ENCODE measurements at regions not wholly inside any gene's neighbourhood (a gene's known extent, or its start where the extent isn't known, plus 50 kb on each side); places are given as distances from the start of the nearest gene placed in this dataset.
A peak's percentile ranks its signal among the peaks of the same experiment; 100 is the strongest.

GRCh38 chr4:157999723-158000122 is 173.1 kb downstream of the GASK1B start:
- Histone ChIP-seq H2BK12ac (ENCODE audit: low read length) (no peak overlapping the region), H2AFZ (ENCODE audit: insufficient read depth, low read length, poor library complexity) (no peak overlapping the region), H3K9me3 (ENCODE audit: insufficient read depth, low read depth, low read length) (no peaks in the 10 kb centered on the region), H3K14ac (ENCODE audit: low read length) (no peak overlapping the region), H2BK5ac (ENCODE audit: low read depth, low read length, poor library complexity) (no peak overlapping the region), H3K79me2 (ENCODE audit: control insufficient read depth, insufficient read depth, low read length, poor library complexity) (no peaks in the 10 kb centered on the region), H3K79me1 (ENCODE audit: low read length) (peaks cover 7% of the 10 kb centered on the region), H4K12ac (ENCODE audit: low read depth, low read length) (no peak overlapping the region), H3K27ac (ENCODE audit: low read depth, low read length) (no peak overlapping the region), H3K18ac (ENCODE audit: low read length) (no peak overlapping the region), H3K36me3 (ENCODE audit: control insufficient read depth in 1 of 2, insufficient read depth in 2 of 2, low read length in 2 of 2) (no peaks in the 10 kb centered on the region), H3K23ac (ENCODE audit: low read length) (no peak overlapping the region), H3K4me3 (ENCODE audit: low read depth, low read length) (no peak overlapping the region), H2AK5ac (ENCODE audit: low read length) (no peak overlapping the region), H4K8ac (ENCODE audit: low read depth, low read length) (no peak overlapping the region), H3K4me2 (ENCODE audit: low read length) (no peak overlapping the region), H3K4me1 (ENCODE audit: control insufficient read depth in 1 of 2, insufficient read depth in 2 of 2, low read length in 2 of 2) (peaks cover 0 to 4% of the 10 kb centered on the region in 2 experiments), H4K91ac (ENCODE audit: low read depth, low read length) (no peak overlapping the region), H3K27me3 (ENCODE audit: insufficient read depth, low read length) (no peaks in the 10 kb centered on the region), H3K9ac (ENCODE audit: low read length) (no peak overlapping the region), H2BK120ac (ENCODE audit: insufficient read depth, low read length, poor library complexity) (no peak overlapping the region), H3K4ac (ENCODE audit: low read depth, low read length) (no peak overlapping the region)
- no peak for DNase-seq
- no CpG with 5 or more reads among the region's 1 CpG for WGBS (ENCODE audit: extremely low coverage, insufficient coverage, insufficient read length)

- peaks cover 2 to 3% of the 10 kb centered on the region in 2 experiments for H3K4me1 ChIP-seq (ENCODE audit: control insufficient read depth in 1 of 2, insufficient read depth in 2 of 2, low read length in 2 of 2)
- no peak overlapping the region for H2BK120ac ChIP-seq (ENCODE audit: insufficient read depth, low read length, poor library complexity)
- H4K91ac ChIP-seq (ENCODE audit: low read depth, low read length), result no peak overlapping the region
- H4K8ac ChIP-seq (ENCODE audit: low read depth, low read length), result no peak overlapping the region
- H3K4me2 ChIP-seq (ENCODE audit: low read length), result no peak overlapping the region
- no CpG with 5 or more reads among the region's 1 CpG for WGBS (ENCODE audit: extremely low coverage, insufficient coverage, insufficient read length)
- H3K27ac ChIP-seq (ENCODE audit: low read depth, low read length), result no peak overlapping the region
- no peaks in the 10 kb centered on the region for H3K27me3 ChIP-seq (ENCODE audit: insufficient read depth, low read length)
- no peak overlapping the region for H3K18ac ChIP-seq (ENCODE audit: low read length)
- no peaks in the 10 kb centered on the region for H3K79me2 ChIP-seq (ENCODE audit: control insufficient read depth, insufficient read depth, low read length, poor library complexity)
- no peak overlapping the region for H2AFZ ChIP-seq (ENCODE audit: insufficient read depth, low read length, poor library complexity)
- no peaks in the 10 kb centered on the region for H3K9me3 ChIP-seq (ENCODE audit: insufficient read depth, low read depth, low read length)
- no peak overlapping the region for H2BK12ac ChIP-seq (ENCODE audit: low read length)
- peaks cover 11% of the 10 kb centered on the region for H3K79me1 ChIP-seq (ENCODE audit: low read length)
- H3K4ac ChIP-seq (ENCODE audit: low read depth, low read length), result no peak overlapping the region
- H3K9ac ChIP-seq (ENCODE audit: low read length), result no peak overlapping the region
- no peak overlapping the region for H3K14ac ChIP-seq (ENCODE audit: low read length)
- no peak overlapping the region for H2AK5ac ChIP-seq (ENCODE audit: low read length)
- no peak overlapping the region for H3K23ac ChIP-seq (ENCODE audit: low read length)
- H2BK5ac ChIP-seq (ENCODE audit: low read depth, low read length, poor library complexity), result no peak overlapping the region
- no peak for DNase-seq
- H3K36me3 ChIP-seq (ENCODE audit: control insufficient read depth in 1 of 2, insufficient read depth in 2 of 2, low read length in 2 of 2), result no peaks in the 10 kb centered on the region
- H4K12ac ChIP-seq (ENCODE audit: low read depth, low read length), result no peak overlapping the region
- no peak overlapping the region for H3K4me3 ChIP-seq (ENCODE audit: low read depth, low read length)
Measured at GRCh38 chr4:157997296-157997695, 175.5 kb downstream of the GASK1B start.

- no peaks in the 10 kb centered on the region for H3K79me2 ChIP-seq (ENCODE audit: control insufficient read depth, insufficient read depth, low read length, poor library complexity)
- H2BK120ac ChIP-seq (ENCODE audit: insufficient read depth, low read length, poor library complexity), result peak overlapping the region; percentile 41
- H3K27ac ChIP-seq (ENCODE audit: low read depth, low read length), result no peak overlapping the region
- no peaks in the 10 kb centered on the region for H3K36me3 ChIP-seq (ENCODE audit: control insufficient read depth in 1 of 2, insufficient read depth in 2 of 2, low read length in 2 of 2)
- peaks cover 11% of the 10 kb centered on the region for H3K79me1 ChIP-seq (ENCODE audit: low read length)
- H2AFZ ChIP-seq (ENCODE audit: insufficient read depth, low read length, poor library complexity), result no peak overlapping the region
- H3K4ac ChIP-seq (ENCODE audit: low read depth, low read length), result no peak overlapping the region
- peak overlapping the region; percentile 46 for H2AK5ac ChIP-seq (ENCODE audit: low read length)
- H3K4me1 ChIP-seq (ENCODE audit: control insufficient read depth in 1 of 2, insufficient read depth in 2 of 2, low read length in 2 of 2), result peaks cover 2% of the 10 kb centered on the region in 2 experiments
- H3K4me2 ChIP-seq (ENCODE audit: low read length), result no peak overlapping the region
- peak overlapping the region; percentile 54 for H4K12ac ChIP-seq (ENCODE audit: low read depth, low read length)
- H3K4me3 ChIP-seq (ENCODE audit: low read depth, low read length), result no peak overlapping the region
- H2BK12ac ChIP-seq (ENCODE audit: low read length), result peak overlapping the region; percentile 75
- H3K27me3 ChIP-seq (ENCODE audit: insufficient read depth, low read length), result no peaks in the 10 kb centered on the region
- no peak overlapping the region for H3K23ac ChIP-seq (ENCODE audit: low read length)
- H4K8ac ChIP-seq (ENCODE audit: low read depth, low read length), result peak overlapping the region; percentile 84
- peak overlapping the region; percentile 87 for H3K14ac ChIP-seq (ENCODE audit: low read length)
- H4K91ac ChIP-seq (ENCODE audit: low read depth, low read length), result peak overlapping the region; percentile 81
- no peak for DNase-seq
- H3K9ac ChIP-seq (ENCODE audit: low read length), result no peak overlapping the region
- no peaks in the 10 kb centered on the region for H3K9me3 ChIP-seq (ENCODE audit: insufficient read depth, low read depth, low read length)
- H2BK5ac ChIP-seq (ENCODE audit: low read depth, low read length, poor library complexity), result peak overlapping the region; percentile 86
- no CpG with 5 or more reads among the region's 6 CpGs for WGBS (ENCODE audit: extremely low coverage, insufficient coverage, insufficient read length)
- H3K18ac ChIP-seq (ENCODE audit: low read length), result peak overlapping the region; percentile 53
Measured at GRCh38 chr4:157996061-157997028, 176.5 kb downstream of the GASK1B start.

GRCh38 chr4:157994863-157995262 is 178.0 kb downstream of the GASK1B start:
- H3K4me2 ChIP-seq (ENCODE audit: low read length), result no peak overlapping the region
- H3K36me3 ChIP-seq (ENCODE audit: control insufficient read depth in 1 of 2, insufficient read depth in 2 of 2, low read length in 2 of 2), result no peaks in the 10 kb centered on the region
- H4K91ac ChIP-seq (ENCODE audit: low read depth, low read length), result no peak overlapping the region
- peak overlapping the region; percentile 56 for H2BK5ac ChIP-seq (ENCODE audit: low read depth, low read length, poor library complexity)
- no peak overlapping the region for H2BK120ac ChIP-seq (ENCODE audit: insufficient read depth, low read length, poor library complexity)
- H3K9me3 ChIP-seq (ENCODE audit: insufficient read depth, low read depth, low read length), result no peaks in the 10 kb centered on the region
- no peak overlapping the region for H2BK12ac ChIP-seq (ENCODE audit: low read length)
- peak overlapping the region; percentile 64 for H3K27ac ChIP-seq (ENCODE audit: low read depth, low read length)
- H3K18ac ChIP-seq (ENCODE audit: low read length), result no peak overlapping the region
- H2AFZ ChIP-seq (ENCODE audit: insufficient read depth, low read length, poor library complexity), result no peak overlapping the region
- no peak for DNase-seq
- no peaks in the 10 kb centered on the region for H3K27me3 ChIP-seq (ENCODE audit: insufficient read depth, low read length)
- H3K9ac ChIP-seq (ENCODE audit: low read length), result no peak overlapping the region
- no peak overlapping the region for H3K4me3 ChIP-seq (ENCODE audit: low read depth, low read length)
- no peaks in the 10 kb centered on the region for H3K79me2 ChIP-seq (ENCODE audit: control insufficient read depth, insufficient read depth, low read length, poor library complexity)
- H3K4ac ChIP-seq (ENCODE audit: low read depth, low read length), result no peak overlapping the region
- H3K14ac ChIP-seq (ENCODE audit: low read length), result no peak overlapping the region
- no peak overlapping the region for H4K8ac ChIP-seq (ENCODE audit: low read depth, low read length)
- H2AK5ac ChIP-seq (ENCODE audit: low read length), result no peak overlapping the region
- H3K23ac ChIP-seq (ENCODE audit: low read length), result no peak overlapping the region
- no CpG with 5 or more reads among the region's 6 CpGs for WGBS (ENCODE audit: extremely low coverage, insufficient coverage, insufficient read length)
- no peak overlapping the region for H4K12ac ChIP-seq (ENCODE audit: low read depth, low read length)
- H3K4me1 ChIP-seq (ENCODE audit: control insufficient read depth in 1 of 2, insufficient read depth in 2 of 2, low read length in 2 of 2), result peaks cover 2% of the 10 kb centered on the region in 2 experiments
- H3K79me1 ChIP-seq (ENCODE audit: low read length), result peaks cover 11% of the 10 kb centered on the region

All from trophoblast cell (in vitro differentiated cells and primary cell).